Activated CD8-positive, alpha-beta T cell treated with anti-CD3 and anti-CD28 coated beads for 36 hours (primary cell): ENCODE measurements at regions not wholly inside any gene's neighbourhood (a gene's known extent, or its start where the extent isn't known, plus 50 kb on each side); places are given as distances from the start of the nearest gene placed in this dataset.

Experiments used
- ATAC-seq: fragments of 200-7000 bp; cut with Tn5 transposase; one replicate; pipeline ENCODE4 v1.10.0; 2021; ENCODE audit warnings: mild to moderate bottlenecking, moderate library complexity
- CTCF ChIA-PET: fragments of 350-600 bp; sonication (Branson Sonifier 250); formaldehyde crosslinking; loops from one replicate; lab custom pipeline; 2021; ENCODE audit warnings: antibody characterized with exemption; lab: Charles Lee
- POLR2A ChIA-PET: fragments of 350-600 bp; sonication (Branson Sonifier 250); formaldehyde crosslinking; loops from one replicate; lab custom pipeline; 2021; ENCODE audit warnings: antibody characterized with exemption; lab: Charles Lee
- DNase-seq: peaks from one replicate; pipeline ENCODE4 v3.0.0-alpha.2; 2020
- H3K27ac Mint-ChIP-seq: one replicate; pipeline ENCODE4 v1.8.0; 2021; ENCODE audit warnings: mild to moderate bottlenecking, mixed read lengths
- H3K27me3 Mint-ChIP-seq: one replicate; pipeline ENCODE4 v1.8.0; 2021; ENCODE audit warnings: mixed read lengths
- H3K36me3 Mint-ChIP-seq: one replicate; pipeline ENCODE4 v1.8.0; 2021; ENCODE audit warnings: low read depth, mixed read lengths
- H3K4me1 Mint-ChIP-seq: one replicate; pipeline ENCODE4 v1.8.0; 2021; ENCODE audit warnings: low read depth, mixed read lengths
- H3K4me3 Mint-ChIP-seq: one replicate; pipeline ENCODE4 v1.8.0; 2021; ENCODE audit warnings: mild to moderate bottlenecking, moderate library complexity, mixed read lengths
- H3K9me3 Mint-ChIP-seq: one replicate; pipeline ENCODE4 v1.8.0; 2021; ENCODE audit warnings: mixed read lengths
- intact Hi-C: fragments of 100-400 bp; cut with micrococcal nuclease; formaldehyde crosslinking; loops from one replicate; pipeline ENCODE4 v1.10.0; 2022
- TF ChIP-seq, protein P1 (sequence below): fragments of 200-600 bp; IDR thresholded peaks from one replicate; pipeline ENCODE4 v1.8.0; 2022; ENCODE audit warnings: antibody characterized with exemption, mild to moderate bottlenecking

GRCh38 chr17:33580215-33580614 is 287.1 kb upstream of the ASIC2 start:
- no peak for DNase-seq
- TF ChIP-seq, protein P1, sequence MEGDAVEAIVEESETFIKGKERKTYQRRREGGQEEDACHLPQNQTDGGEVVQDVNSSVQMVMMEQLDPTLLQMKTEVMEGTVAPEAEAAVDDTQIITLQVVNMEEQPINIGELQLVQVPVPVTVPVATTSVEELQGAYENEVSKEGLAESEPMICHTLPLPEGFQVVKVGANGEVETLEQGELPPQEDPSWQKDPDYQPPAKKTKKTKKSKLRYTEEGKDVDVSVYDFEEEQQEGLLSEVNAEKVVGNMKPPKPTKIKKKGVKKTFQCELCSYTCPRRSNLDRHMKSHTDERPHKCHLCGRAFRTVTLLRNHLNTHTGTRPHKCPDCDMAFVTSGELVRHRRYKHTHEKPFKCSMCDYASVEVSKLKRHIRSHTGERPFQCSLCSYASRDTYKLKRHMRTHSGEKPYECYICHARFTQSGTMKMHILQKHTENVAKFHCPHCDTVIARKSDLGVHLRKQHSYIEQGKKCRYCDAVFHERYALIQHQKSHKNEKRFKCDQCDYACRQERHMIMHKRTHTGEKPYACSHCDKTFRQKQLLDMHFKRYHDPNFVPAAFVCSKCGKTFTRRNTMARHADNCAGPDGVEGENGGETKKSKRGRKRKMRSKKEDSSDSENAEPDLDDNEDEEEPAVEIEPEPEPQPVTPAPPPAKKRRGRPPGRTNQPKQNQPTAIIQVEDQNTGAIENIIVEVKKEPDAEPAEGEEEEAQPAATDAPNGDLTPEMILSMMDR, result no peak
- intact Hi-C loops, result no loop called here
- H3K9me3 Mint-ChIP-seq, result no peaks in the 10 kb centered on the region
- no peaks in the 10 kb centered on the region for H3K36me3 Mint-ChIP-seq
- no peak for ATAC-seq
- no peaks in the 10 kb centered on the region for H3K27me3 Mint-ChIP-seq
- H3K4me1 Mint-ChIP-seq, result no peaks in the 10 kb centered on the region
- POLR2A ChIA-PET, result no interaction called here
- H3K27ac Mint-ChIP-seq, result no peak overlapping the region
- CTCF ChIA-PET, result no interaction called here
- H3K4me3 Mint-ChIP-seq, result no peak overlapping the region

DNA sequence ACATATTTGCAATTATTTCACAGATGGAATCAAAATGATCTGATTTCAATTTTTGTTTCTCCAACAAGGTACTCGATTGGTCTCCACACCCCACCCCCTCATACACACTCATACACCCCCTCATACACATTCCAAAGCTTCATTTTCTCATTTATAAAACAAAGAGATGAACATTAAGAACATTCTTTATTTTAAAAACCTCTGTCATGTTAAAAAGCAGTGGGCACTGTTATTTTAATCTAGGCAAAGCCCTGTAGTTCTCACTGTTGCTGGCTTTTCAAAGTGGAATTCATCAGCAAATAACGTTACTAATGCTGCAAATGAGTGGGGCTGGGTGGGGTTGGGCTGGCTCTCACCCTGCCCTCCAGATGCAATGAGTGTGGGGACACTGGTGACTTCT is 289.6 kb upstream of the ASIC2 start:
- intact Hi-C loops, result no loop called here
- H3K4me1 Mint-ChIP-seq, result no peaks in the 10 kb centered on the region
- no peaks in the 10 kb centered on the region for H3K9me3 Mint-ChIP-seq
- ATAC-seq (no peak), DNase-seq (no peak)
- no peak overlapping the region for H3K27ac Mint-ChIP-seq
- H3K36me3 Mint-ChIP-seq, result no peaks in the 10 kb centered on the region
- TF ChIP-seq, protein P1, result no peak
- CTCF ChIA-PET, result interaction anchor here (1.2 kb wide), 1 partner anchor 92 kb away, joined by 3 read pairs; no protein-coding TSS in a partner anchor
- POLR2A ChIA-PET, result no interaction called here
- H3K27me3 Mint-ChIP-seq, result peaks cover 5% of the 10 kb centered on the region
- H3K4me3 Mint-ChIP-seq, result no peak overlapping the region

DNA sequence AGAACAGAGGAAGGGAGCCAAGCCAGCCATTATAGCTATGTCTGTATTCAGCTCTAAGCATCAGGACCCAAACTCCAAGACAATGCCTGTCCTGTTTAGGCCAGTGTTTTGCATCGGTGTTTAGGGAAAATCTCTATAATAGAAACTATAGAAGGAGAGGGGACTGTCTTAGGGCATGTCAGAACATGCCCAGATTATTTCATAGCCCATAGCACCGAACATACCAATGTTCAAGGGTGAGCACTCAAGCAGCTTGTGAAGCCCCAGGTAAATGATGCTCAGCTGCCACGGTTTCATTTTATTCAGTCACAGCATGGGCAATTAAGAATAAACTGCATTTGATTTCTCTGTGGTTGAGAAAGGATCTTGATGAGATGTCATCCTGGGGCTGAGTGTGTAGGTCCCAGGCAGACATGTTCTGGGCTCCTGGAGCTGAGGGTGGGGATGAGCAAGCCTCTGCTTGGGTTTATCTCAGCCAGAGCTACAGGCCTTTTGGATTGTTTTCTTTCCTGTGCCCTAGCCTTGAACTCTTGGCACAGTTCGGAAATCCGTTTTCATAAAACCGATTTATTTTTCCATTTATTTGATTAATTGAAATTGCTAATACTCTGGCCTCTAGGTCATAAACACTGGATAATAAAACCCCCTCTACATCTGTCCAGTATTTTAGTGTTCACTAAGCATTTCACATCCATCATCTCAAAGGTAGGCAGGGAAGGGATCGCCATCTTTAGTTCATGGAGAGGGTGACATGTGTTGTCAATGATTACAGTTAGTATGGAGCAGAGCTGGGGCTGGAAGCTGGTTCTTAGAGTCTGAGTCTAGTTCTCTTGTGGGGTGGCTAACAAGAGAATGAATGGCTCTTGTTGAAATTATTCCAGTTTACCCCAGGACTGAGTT is 290.7 kb upstream of the ASIC2 start:
- H3K27ac Mint-ChIP-seq, result no peak overlapping the region
- TF ChIP-seq, protein P1, result no peak
- H3K4me1 Mint-ChIP-seq, result no peaks in the 10 kb centered on the region
- no peak overlapping the region for H3K4me3 Mint-ChIP-seq
- DNase-seq (no peak), ATAC-seq (no peak)
- H3K36me3 Mint-ChIP-seq, result no peaks in the 10 kb centered on the region
- intact Hi-C loops, result no loop called here
- peaks cover 5% of the 10 kb centered on the region for H3K27me3 Mint-ChIP-seq
- ChIA-PET CTCF (no interaction called here), POLR2A (no interaction called here)
- H3K9me3 Mint-ChIP-seq, result no peaks in the 10 kb centered on the region

- Mint-ChIP-seq H3K4me1 (no peaks in the 10 kb centered on the region), H3K27ac (no peak overlapping the region), H3K9me3 (no peaks in the 10 kb centered on the region), H3K27me3 (peaks cover 5% of the 10 kb centered on the region), H3K36me3 (no peaks in the 10 kb centered on the region), H3K4me3 (no peak overlapping the region)
- CTCF ChIA-PET, result no interaction called here
- intact Hi-C loops, result no loop called here
- POLR2A ChIA-PET, result interaction anchor here (0.6 kb wide), 1 partner anchor 32 kb away, joined by 3 read pairs; no protein-coding TSS in a partner anchor
- TF ChIP-seq, protein P1, result no peak
- ATAC-seq (no peak), DNase-seq (no peak)
Observed at GRCh38 chr17:33593991-33594390, 300.9 kb upstream of the ASIC2 start.

GRCh38 chr17:33595828-33596227 is 302.7 kb upstream of the ASIC2 start:
- H3K27ac Mint-ChIP-seq, result no peak overlapping the region

More at GRCh38 chr17:33595828-33596227, 302.7 kb upstream of the ASIC2 start:
- no peak for DNase-seq
- ChIA-PET CTCF (no interaction called here), POLR2A (no interaction called here)
- Mint-ChIP-seq H3K4me3 (no peak overlapping the region), H3K27me3 (peaks cover 5% of the 10 kb centered on the region), H3K4me1 (no peaks in the 10 kb centered on the region), H3K9me3 (no peaks in the 10 kb centered on the region), H3K36me3 (no peaks in the 10 kb centered on the region)
- intact Hi-C loops, result no loop called here
- TF ChIP-seq, protein P1, result no peak
- ATAC-seq, result no peak
